ENCODE measurements at regions not wholly inside any gene's neighbourhood (a gene's known extent, or its start where the extent isn't known, plus 50 kb on each side); places are given as distances from the start of the nearest gene placed in this dataset.

GRCh38 chr18:56315363-56315762 is 323.0 kb downstream of the TXNL1 start:
- no peak for TF ChIP-seq POLR2AphosphoS5 (IDR thresholded peaks at IDR 0.05)
- no peak for TF ChIP-seq POLR2A (IDR thresholded peaks at IDR 0.05; ENCODE audit: low read depth)
- no peak for TF ChIP-seq EP300 (IDR thresholded peaks at IDR 0.05)
